GM23338 (cell line): ENCODE measurements at regions not wholly inside any gene's neighbourhood (a gene's known extent, or its start where the extent isn't known, plus 50 kb on each side); places are given as distances from the start of the nearest gene placed in this dataset.

Experiments
- CREB1 ChIP-seq: fragments of 250-450 bp; sonication (Bioruptor Pico); IDR thresholded peaks from 2 replicates; pipeline ENCODE4 v1.5.0; 2020; ENCODE audit warnings: low read depth, mild to moderate bottlenecking, moderate library complexity
- ETS1 ChIP-seq: IDR thresholded peaks from 2 replicates; pipeline ENCODE4 v1.6.1; 2016; ENCODE audit warnings: antibody characterized with exemption
- EZH2 ChIP-seq: fragments of 200-600 bp; sonication (generic); IDR thresholded peaks from one replicate; pipeline ENCODE4 v1.8.0; 2017; ENCODE audit warnings: antibody characterized with exemption, mild to moderate bottlenecking, low read depth; ENCODE audit not compliant: unreplicated experiment
- EZH2phosphoT487 ChIP-seq: fragments of 200-600 bp; sonication (generic); IDR thresholded peaks from one replicate; pipeline ENCODE4 v1.8.1; 2018; ENCODE audit warnings: antibody characterized with exemption; ENCODE audit not compliant: unreplicated experiment
- JUNB ChIP-seq: IDR thresholded peaks from one replicate; pipeline ENCODE4 v1.6.1; 2016; ENCODE audit warnings: antibody characterized with exemption; ENCODE audit not compliant: unreplicated experiment
- NANOG ChIP-seq: IDR thresholded peaks from 2 replicates; pipeline ENCODE4 v1.6.1; 2016; ENCODE audit warnings: antibody characterized with exemption, borderline replicate concordance
- POLR2AphosphoS5 ChIP-seq: IDR thresholded peaks from 2 replicates; pipeline ENCODE4 v1.6.1; 2016; ENCODE audit warnings: antibody characterized with exemption, low read depth
- ZNF331 ChIP-seq: fragments of 250-450 bp; sonication (Bioruptor Pico); IDR thresholded peaks from 2 replicates; pipeline ENCODE4 v1.5.0; 2020; ENCODE audit warnings: low read depth, mild to moderate bottlenecking, moderate library complexity
- TF ChIP-seq, protein P1 (sequence below), 2 experiments: fragments of 200-600 bp in 1 of 2; sonication (generic) in 1 of 2; conservative IDR thresholded peaks; 2 replicates each; pipeline versions ENCODE4 v1.5.1 to v1.6.1; 2016 to 2017; ENCODE audit warnings: antibody characterized with exemption in 2 of 2, low read depth in 2 of 2, mild to moderate bottlenecking in 2 of 2, moderate library complexity in 1 of 2
- TF ChIP-seq, protein P2 (sequence below): IDR thresholded peaks from one replicate; pipeline ENCODE4 v1.6.1; 2018; ENCODE audit warnings: antibody characterized with exemption; ENCODE audit not compliant: unreplicated experiment

DNA sequence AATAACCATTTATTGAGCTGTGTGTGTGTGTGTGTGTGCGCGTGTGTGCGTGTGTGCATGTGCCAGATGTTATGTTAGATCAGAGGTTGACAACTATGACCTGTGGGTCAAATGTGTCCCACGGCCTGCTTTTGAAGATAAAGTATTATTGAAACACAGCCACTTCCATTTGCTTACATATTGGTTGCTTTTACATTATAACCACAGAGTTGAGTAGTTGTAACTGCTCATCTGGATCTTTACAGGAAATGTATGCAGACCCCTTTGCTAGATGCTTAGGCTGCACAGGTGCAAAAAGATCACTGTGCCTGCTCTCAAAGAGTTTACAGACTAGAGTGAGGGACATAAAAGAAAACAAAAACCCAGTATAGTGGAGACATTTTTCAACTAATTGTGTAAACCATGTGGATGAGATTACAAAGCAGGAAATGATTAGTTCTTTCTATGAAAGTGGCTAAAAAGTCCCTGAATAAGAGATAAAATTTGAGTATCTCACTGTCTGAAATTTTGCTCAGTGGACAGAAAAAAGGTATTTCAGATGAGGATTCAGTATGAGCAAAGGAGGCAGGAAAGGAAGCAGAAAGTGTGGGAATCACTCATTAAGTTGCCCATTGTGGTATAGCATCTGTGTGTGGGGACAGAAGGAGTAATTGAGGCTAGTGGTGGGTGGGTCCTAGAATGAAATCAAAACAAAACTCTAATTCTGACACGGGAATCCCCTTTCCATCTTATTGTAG lies 188.4 kb downstream of the PAH start:
- TF ChIP-seq, protein P1, sequence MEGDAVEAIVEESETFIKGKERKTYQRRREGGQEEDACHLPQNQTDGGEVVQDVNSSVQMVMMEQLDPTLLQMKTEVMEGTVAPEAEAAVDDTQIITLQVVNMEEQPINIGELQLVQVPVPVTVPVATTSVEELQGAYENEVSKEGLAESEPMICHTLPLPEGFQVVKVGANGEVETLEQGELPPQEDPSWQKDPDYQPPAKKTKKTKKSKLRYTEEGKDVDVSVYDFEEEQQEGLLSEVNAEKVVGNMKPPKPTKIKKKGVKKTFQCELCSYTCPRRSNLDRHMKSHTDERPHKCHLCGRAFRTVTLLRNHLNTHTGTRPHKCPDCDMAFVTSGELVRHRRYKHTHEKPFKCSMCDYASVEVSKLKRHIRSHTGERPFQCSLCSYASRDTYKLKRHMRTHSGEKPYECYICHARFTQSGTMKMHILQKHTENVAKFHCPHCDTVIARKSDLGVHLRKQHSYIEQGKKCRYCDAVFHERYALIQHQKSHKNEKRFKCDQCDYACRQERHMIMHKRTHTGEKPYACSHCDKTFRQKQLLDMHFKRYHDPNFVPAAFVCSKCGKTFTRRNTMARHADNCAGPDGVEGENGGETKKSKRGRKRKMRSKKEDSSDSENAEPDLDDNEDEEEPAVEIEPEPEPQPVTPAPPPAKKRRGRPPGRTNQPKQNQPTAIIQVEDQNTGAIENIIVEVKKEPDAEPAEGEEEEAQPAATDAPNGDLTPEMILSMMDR (conservative IDR thresholded peaks at IDR 0.05; ENCODE audit: low read depth in 2 of 2), result no peak
- TF ChIP-seq EZH2 (no peak), POLR2AphosphoS5 (no peak), ZNF331 (CRISPR knock-in tag) (no peak), CREB1 (CRISPR knock-in tag) (no peak), EZH2phosphoT487 (no peak), JUNB (no peak), NANOG (no peak), ETS1 (no peak)
- TF ChIP-seq, protein P2, sequence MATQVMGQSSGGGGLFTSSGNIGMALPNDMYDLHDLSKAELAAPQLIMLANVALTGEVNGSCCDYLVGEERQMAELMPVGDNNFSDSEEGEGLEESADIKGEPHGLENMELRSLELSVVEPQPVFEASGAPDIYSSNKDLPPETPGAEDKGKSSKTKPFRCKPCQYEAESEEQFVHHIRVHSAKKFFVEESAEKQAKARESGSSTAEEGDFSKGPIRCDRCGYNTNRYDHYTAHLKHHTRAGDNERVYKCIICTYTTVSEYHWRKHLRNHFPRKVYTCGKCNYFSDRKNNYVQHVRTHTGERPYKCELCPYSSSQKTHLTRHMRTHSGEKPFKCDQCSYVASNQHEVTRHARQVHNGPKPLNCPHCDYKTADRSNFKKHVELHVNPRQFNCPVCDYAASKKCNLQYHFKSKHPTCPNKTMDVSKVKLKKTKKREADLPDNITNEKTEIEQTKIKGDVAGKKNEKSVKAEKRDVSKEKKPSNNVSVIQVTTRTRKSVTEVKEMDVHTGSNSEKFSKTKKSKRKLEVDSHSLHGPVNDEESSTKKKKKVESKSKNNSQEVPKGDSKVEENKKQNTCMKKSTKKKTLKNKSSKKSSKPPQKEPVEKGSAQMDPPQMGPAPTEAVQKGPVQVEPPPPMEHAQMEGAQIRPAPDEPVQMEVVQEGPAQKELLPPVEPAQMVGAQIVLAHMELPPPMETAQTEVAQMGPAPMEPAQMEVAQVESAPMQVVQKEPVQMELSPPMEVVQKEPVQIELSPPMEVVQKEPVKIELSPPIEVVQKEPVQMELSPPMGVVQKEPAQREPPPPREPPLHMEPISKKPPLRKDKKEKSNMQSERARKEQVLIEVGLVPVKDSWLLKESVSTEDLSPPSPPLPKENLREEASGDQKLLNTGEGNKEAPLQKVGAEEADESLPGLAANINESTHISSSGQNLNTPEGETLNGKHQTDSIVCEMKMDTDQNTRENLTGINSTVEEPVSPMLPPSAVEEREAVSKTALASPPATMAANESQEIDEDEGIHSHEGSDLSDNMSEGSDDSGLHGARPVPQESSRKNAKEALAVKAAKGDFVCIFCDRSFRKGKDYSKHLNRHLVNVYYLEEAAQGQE, result no peak
